ENCODE measurements at regions not wholly inside any gene's neighbourhood (a gene's known extent, or its start where the extent isn't known, plus 50 kb on each side); places are given as distances from the start of the nearest gene placed in this dataset.

DNA sequence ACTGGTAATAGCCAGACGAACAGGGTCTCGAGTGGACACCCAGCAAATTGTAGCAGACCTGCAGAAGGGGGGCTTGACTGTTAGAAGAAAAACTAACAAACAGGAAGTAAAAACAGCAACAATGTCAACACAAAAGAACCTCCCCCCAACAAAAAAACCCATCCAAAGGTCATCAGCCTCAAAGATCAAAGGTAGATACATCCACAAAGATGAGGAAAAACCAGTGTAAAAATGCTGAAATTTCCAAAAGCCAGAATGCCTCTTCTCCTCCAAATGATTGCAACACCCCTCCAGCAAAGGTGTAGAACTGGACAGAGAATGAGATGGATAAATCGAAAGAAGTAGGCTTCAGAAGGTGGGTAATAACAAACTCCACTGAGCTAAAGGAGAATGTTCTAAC is 313.0 kb upstream of the TEX13C start:
- H3K9me3 ChIP-seq, result no peaks in the 10 kb centered on the region
- H3K27me3 ChIP-seq, result no peaks in the 10 kb centered on the region
- TF ChIP-seq CTCF (IDR thresholded peaks at IDR 0.05) (no peak), POLR2AphosphoS5 (IDR thresholded peaks at IDR 0.05; ENCODE audit: insufficient read depth in 1 of 2, low read depth in 1 of 2) (no peak), POLR2A (IDR thresholded peaks at IDR 0.05) (no peak)
- no peak overlapping the region for H3K4me3 ChIP-seq
- no peak for DNase-seq (ENCODE audit: extremely low spot score in 2 of 2)
- H3K4me1 ChIP-seq, result no peaks in the 10 kb centered on the region
- H3K27ac ChIP-seq, result no peak overlapping the region
- intact Hi-C loops (cut with DNase I), result no loop called here
- H3K36me3 ChIP-seq, result no peaks in the 10 kb centered on the region

DNA sequence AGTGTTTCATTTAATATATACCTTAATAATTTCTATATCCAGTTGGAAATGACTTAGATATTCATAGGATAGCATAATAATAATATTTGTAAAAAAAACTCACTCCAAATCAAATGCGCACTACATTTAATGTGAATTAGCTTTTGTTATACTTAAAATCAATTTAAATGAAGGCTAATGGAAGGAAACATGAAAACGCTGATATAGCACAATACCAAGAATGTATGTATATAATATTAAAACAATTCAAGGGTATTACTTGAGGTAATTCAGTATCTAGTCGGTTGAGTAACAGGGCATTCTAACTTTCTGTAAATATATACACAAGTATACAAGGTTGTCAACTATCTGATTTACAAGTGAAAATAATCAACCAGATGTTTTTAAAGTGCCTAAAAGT is 307.1 kb upstream of the TEX13C start:
- no peaks in the 10 kb centered on the region for H3K4me1 ChIP-seq
- no peak for TF ChIP-seq POLR2A (IDR thresholded peaks at IDR 0.05)
- TF ChIP-seq CTCF (IDR thresholded peaks at IDR 0.05), result no peak
- no peak for TF ChIP-seq POLR2AphosphoS5 (IDR thresholded peaks at IDR 0.05; ENCODE audit: insufficient read depth in 1 of 2, low read depth in 1 of 2)
- no peak for DNase-seq (ENCODE audit: extremely low spot score in 2 of 2)
- intact Hi-C loops (cut with DNase I), result no loop called here
- no peaks in the 10 kb centered on the region for H3K27me3 ChIP-seq
- no peaks in the 10 kb centered on the region for H3K36me3 ChIP-seq
- no peak overlapping the region for H3K27ac ChIP-seq
- H3K9me3 ChIP-seq, result no peaks in the 10 kb centered on the region
- no peak overlapping the region for H3K4me3 ChIP-seq

GRCh38 chrX:125029131-125029530 is 290.5 kb upstream of the TEX13C start:
- H3K27me3 ChIP-seq, result no peaks in the 10 kb centered on the region
- H3K9me3 ChIP-seq, result no peaks in the 10 kb centered on the region
- TF ChIP-seq POLR2AphosphoS5 (IDR thresholded peaks at IDR 0.05; ENCODE audit: insufficient read depth in 1 of 2, low read depth in 1 of 2) (no peak), CTCF (IDR thresholded peaks at IDR 0.05) (no peak), POLR2A (IDR thresholded peaks at IDR 0.05) (no peak)
- intact Hi-C loops (cut with DNase I), result no loop called here
- no peak overlapping the region for H3K27ac ChIP-seq
- H3K4me3 ChIP-seq, result no peak overlapping the region
- DNase-seq (ENCODE audit: extremely low spot score in 2 of 2), result no peak
- no peaks in the 10 kb centered on the region for H3K36me3 ChIP-seq
- H3K4me1 ChIP-seq, result no peaks in the 10 kb centered on the region

Measured in vagina (tissue), 2 donors.